PC-3 (cell line): ENCODE measurements at regions not wholly inside any gene's neighbourhood (a gene's known extent, or its start where the extent isn't known, plus 50 kb on each side); places are given as distances from the start of the nearest gene placed in this dataset.

Experiments
- ATAC-seq: fragments of 200-7000 bp; cut with Tn5 transposase; 2 replicates; pipeline ENCODE4 v1.9.1; 2020; ENCODE audit warnings: mild to moderate bottlenecking, moderate library complexity
- BruUV-seq: library from RNA; stranded (reverse); fragments of 400-500 nt; replicated peaks from 2 replicates; lab custom pipeline; 2021; lab: Mats Ljungman, UMichigan
- CTCF ChIA-PET: fragments of 300-600 bp; sonication (Branson Sonifier 250); formaldehyde crosslinking; loops from one replicate; lab custom pipeline; 2022; ENCODE audit warnings: antibody characterized with exemption; lab: Charles Lee
- POLR2A ChIA-PET: fragments of 300-600 bp; sonication (Branson Sonifier 250); formaldehyde crosslinking; loops from one replicate; lab custom pipeline; 2022; ENCODE audit warnings: antibody characterized with exemption; ENCODE audit not compliant: unreplicated experiment; lab: Charles Lee
- DNase-seq: peaks from one replicate; pipeline ENCODE4 v3.0.0-alpha.2; 2015
- H2AFZ ChIP-seq: fragments of 300-600 bp; sonication (generic); 2 replicates; pipeline ENCODE4 v1.6.0; 2016; ENCODE audit warnings: antibody characterized with exemption, low read length
- H3F3A ChIP-seq: fragments of 300-600 bp; sonication (generic); one replicate; pipeline ENCODE4 v1.6.0; 2017; ENCODE audit warnings: antibody characterized with exemption, low read length, control low read depth, mild to moderate bottlenecking; ENCODE audit not compliant: unreplicated experiment
- H3K27ac ChIP-seq: fragments of 300-600 bp; sonication (generic); 2 replicates; pipeline ENCODE4 v1.5.1; 2016; ENCODE audit warnings: mild to moderate bottlenecking, low read length
- H3K27me3 ChIP-seq: fragments of 300-600 bp; sonication (generic); 2 replicates; pipeline ENCODE4 v1.6.1; 2016; ENCODE audit warnings: low read length, mixed read lengths
- H3K36me3 ChIP-seq: fragments of 300-600 bp; sonication (generic); 2 replicates; pipeline ENCODE4 v1.6.1; 2016; ENCODE audit warnings: low read depth, mixed run types, low read length, mixed read lengths
- H3K4me1 ChIP-seq: fragments of 300-600 bp; sonication (generic); 2 replicates; pipeline ENCODE4 v1.5.1; 2016; ENCODE audit warnings: low read length; ENCODE audit not compliant: insufficient read depth
- H3K4me2 ChIP-seq: fragments of 300-600 bp; sonication (generic); 2 replicates; pipeline ENCODE4 v1.6.0; 2016; ENCODE audit warnings: low read length
- H3K4me3 ChIP-seq: fragments of 300-600 bp; sonication (generic); 2 replicates; pipeline ENCODE4 v1.5.1; 2016; ENCODE audit warnings: mild to moderate bottlenecking, low read length, mixed read lengths
- H3K79me2 ChIP-seq: fragments of 300-600 bp; sonication (generic); 2 replicates; pipeline ENCODE4 v1.6.1; 2017; ENCODE audit warnings: low read length, mixed read lengths
- H3K9ac ChIP-seq: fragments of 300-600 bp; sonication (generic); 2 replicates; pipeline ENCODE4 v1.6.0; 2016; ENCODE audit warnings: mild to moderate bottlenecking, low read length
- H3K9me2 ChIP-seq: fragments of 300-600 bp; sonication (generic); replicated peaks from 2 replicates; pipeline ENCODE4 v1.6.1; 2016; ENCODE audit warnings: mixed run types, low read length, mixed read lengths
- H3K9me3 ChIP-seq: fragments of 300-600 bp; sonication (generic); 2 replicates; pipeline ENCODE4 v1.6.1; 2016; ENCODE audit warnings: low read length, mixed read lengths
- H4K20me1 ChIP-seq: fragments of 300-600 bp; sonication (generic); 2 replicates; pipeline ENCODE4 v1.6.1; 2016; ENCODE audit warnings: low read length, mixed read lengths
- CTCF ChIP-seq: fragments of 300-600 bp; sonication (generic); conservative IDR thresholded peaks from 2 replicates; pipeline ENCODE4 v1.5.1; 2017; ENCODE audit warnings: antibody characterized with exemption, low read depth, mild to moderate bottlenecking, low read length
- EZH2 ChIP-seq: fragments of 300-600 bp; sonication (generic); IDR thresholded peaks from one replicate; pipeline ENCODE4 v1.6.1; 2017; ENCODE audit warnings: antibody characterized with exemption, mild to moderate bottlenecking, low read length; ENCODE audit not compliant: unreplicated experiment
- EZH2phosphoT487 ChIP-seq: fragments of 300-600 bp; sonication (generic); IDR thresholded peaks from 2 replicates; pipeline ENCODE4 v1.6.1; 2018; ENCODE audit warnings: mild to moderate bottlenecking, antibody characterized with exemption, low read length, borderline replicate concordance
- intact Hi-C: fragments of 100-400 bp; cut with micrococcal nuclease; formaldehyde crosslinking; loops from 2 replicates; pipeline ENCODE4 v1.9.0; 2023

GRCh38 chr5:51685419-51685818 lies 302.2 kb downstream of the ISL1 start:
- CTCF ChIA-PET = interaction anchor here (0.7 kb wide), 1 partner anchor 192 kb away, joined by 4 read pairs; no protein-coding TSS in a partner anchor
- Histone ChIP-seq H3K4me3 (no peak overlapping the region), H3K36me3 (no peaks in the 10 kb centered on the region), H4K20me1 (no peaks in the 10 kb centered on the region), H3K9ac (no peak overlapping the region), H3F3A (no peaks in the 10 kb centered on the region), H3K4me1 (no peaks in the 10 kb centered on the region; the same call in 1 of the 2 replicates), H3K79me2 (no peaks in the 10 kb centered on the region), H3K27ac (no peak overlapping the region), H3K9me3 (no peaks in the 10 kb centered on the region), H2AFZ (no peak overlapping the region), H3K9me2 (no peaks in the 10 kb centered on the region), H3K4me2 (no peak overlapping the region), H3K27me3 (no peaks in the 10 kb centered on the region)
- TF ChIP-seq EZH2 (no peak), EZH2phosphoT487 (no peak), CTCF (no peak)
- intact Hi-C loops = loop anchor here (2.0 to 10.0 kb wide), 4 partner anchors 159 to 725 kb away; no protein-coding TSS in a partner anchor
- DNase-seq (no peak), ATAC-seq (no peak)
- POLR2A ChIA-PET = no interaction called here
- BruUV-seq = no TSS peak

GRCh38 chr5:51686622-51687021 lies 303.4 kb downstream of the ISL1 start:
- no peaks in the 10 kb centered on the region for H3K27me3 ChIP-seq
- no TSS peak for BruUV-seq
- no peak overlapping the region for H3K4me2 ChIP-seq
- H3K27ac ChIP-seq = no peak overlapping the region
- ChIA-PET POLR2A (no interaction called here), CTCF (no interaction called here)
- no peaks in the 10 kb centered on the region for H3K79me2 ChIP-seq
- H4K20me1 ChIP-seq = no peaks in the 10 kb centered on the region
- no peaks in the 10 kb centered on the region for H3K36me3 ChIP-seq
- no peak for TF ChIP-seq EZH2phosphoT487
- TF ChIP-seq EZH2 = no peak
- TF ChIP-seq CTCF = no peak
- peaks cover 7% of the 10 kb centered on the region for H3K4me1 ChIP-seq
- DNase-seq (no peak), ATAC-seq (no peak)
- H3K9me3 ChIP-seq = no peaks in the 10 kb centered on the region
- no peaks in the 10 kb centered on the region for H3F3A ChIP-seq
- no peak overlapping the region for H2AFZ ChIP-seq
- H3K9ac ChIP-seq = no peak overlapping the region
- H3K4me3 ChIP-seq = no peak overlapping the region
- no peaks in the 10 kb centered on the region for H3K9me2 ChIP-seq
- intact Hi-C loops = loop anchor here (10.0 kb wide), 1 partner anchor 158 kb away; no protein-coding TSS in a partner anchor

- no peak for TF ChIP-seq EZH2
- TF ChIP-seq CTCF = no peak
- TF ChIP-seq EZH2phosphoT487 = no peak
- Histone ChIP-seq H3K9me2 (no peaks in the 10 kb centered on the region), H3K9me3 (no peaks in the 10 kb centered on the region), H3K4me2 (peak overlapping the region; percentile 3; the same call in 1 of the 2 replicates), H3K27ac (no peak overlapping the region), H3K9ac (no peak overlapping the region), H3K4me3 (no peak overlapping the region), H3K4me1 (peaks cover 13% of the 10 kb centered on the region), H3K79me2 (no peaks in the 10 kb centered on the region), H3K27me3 (no peaks in the 10 kb centered on the region), H2AFZ (no peak overlapping the region), H3F3A (no peaks in the 10 kb centered on the region), H4K20me1 (no peaks in the 10 kb centered on the region), H3K36me3 (no peaks in the 10 kb centered on the region)
- CTCF ChIA-PET = interaction anchor here (0.6 kb wide), 1 partner anchor 728 kb away, joined by 3 read pairs; no protein-coding TSS in a partner anchor
- DNase-seq (peak; percentile 68), ATAC-seq (peak; percentile 95)
- BruUV-seq = no TSS peak
- intact Hi-C loops = loop anchor here (1.0 to 2.0 kb wide), 2 partner anchors 119 to 269 kb away; no protein-coding TSS in a partner anchor
- POLR2A ChIA-PET = interaction anchor here (0.6 kb wide), 1 partner anchor 309 kb away, joined by 4 read pairs; no protein-coding TSS in a partner anchor
These were observed 308.4 kb downstream of the ISL1 start for GRCh38 chr5:51691538-51692079.
